PFSK-1 (cell line): ENCODE measurements at regions not wholly inside any gene's neighbourhood (a gene's known extent, or its start where the extent isn't known, plus 50 kb on each side); places are given as distances from the start of the nearest gene placed in this dataset.

Experiments used
- REST ChIP-seq, 2 experiments: IDR thresholded peaks; 2 replicates each; pipeline versions ENCODE4 v1.6.1 to v1.8.0; 2011 to 2012; ENCODE audit warnings: low read depth in 2 of 2, low read length in 2 of 2, control low read depth in 1 of 2, inconsistent platforms in 1 of 2, mild to moderate bottlenecking in 1 of 2, moderate library complexity in 1 of 2; ENCODE audit not compliant: insufficient read depth in 1 of 2
- SIN3A ChIP-seq: IDR thresholded peaks from 2 replicates; pipeline ENCODE4 v1.6.1; 2012; ENCODE audit warnings: mild to moderate bottlenecking, low read length, moderate library complexity, borderline replicate concordance; ENCODE audit not compliant: insufficient read depth
- TAF1 ChIP-seq: IDR thresholded peaks from 2 replicates; pipeline ENCODE4 v1.6.1; 2012; ENCODE audit warnings: low read length, control low read depth, borderline replicate concordance; ENCODE audit not compliant: insufficient read depth

DNA sequence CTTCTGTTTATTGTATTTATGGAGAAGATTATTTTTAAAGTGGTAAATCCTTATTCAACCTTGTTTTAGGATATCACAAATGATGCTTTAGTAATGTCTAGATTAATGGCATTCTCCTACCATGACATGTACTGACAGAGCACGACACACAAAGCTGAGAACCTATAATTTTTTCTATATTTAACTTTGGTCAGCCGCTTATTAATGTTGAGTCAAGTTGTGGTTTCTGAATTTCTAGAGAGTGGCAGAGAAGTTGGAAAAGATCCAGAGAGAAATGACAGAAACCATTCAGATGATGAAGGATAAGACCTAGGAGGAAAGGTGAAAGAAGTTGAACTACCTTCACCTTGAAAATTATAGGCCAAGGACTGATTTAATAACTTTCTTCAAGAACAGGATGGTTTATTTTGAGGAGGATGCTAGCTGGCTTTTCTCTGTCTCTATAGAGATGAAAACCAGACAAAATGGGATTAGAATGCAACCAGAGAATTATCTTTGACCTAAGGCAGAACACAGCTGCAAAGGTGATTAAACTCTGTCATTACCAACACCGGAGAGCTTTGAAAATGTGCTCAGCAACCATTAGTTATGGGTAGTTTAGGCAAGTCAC is 62.6 kb upstream of the TSPAN5 start:
- no peak for TF ChIP-seq SIN3A
- no peak for TF ChIP-seq REST (IDR thresholded peaks at IDR 0.05; ENCODE audit: insufficient read depth in 1 of 2, low read depth in 2 of 2, low read length in 2 of 2)
- TF ChIP-seq TAF1 = no peak
